NOMO-1 (cell line): ENCODE measurements at regions not wholly inside any gene's neighbourhood (a gene's known extent, or its start where the extent isn't known, plus 50 kb on each side); places are given as distances from the start of the nearest gene placed in this dataset.

Experiments used
- DNase-seq, 2 experiments: peaks; one replicate each; lab custom pipeline; 2025; ENCODE audit not compliant: unreplicated experiment in 2 of 2; lab: John Stamatoyannopoulos, UW

DNA sequence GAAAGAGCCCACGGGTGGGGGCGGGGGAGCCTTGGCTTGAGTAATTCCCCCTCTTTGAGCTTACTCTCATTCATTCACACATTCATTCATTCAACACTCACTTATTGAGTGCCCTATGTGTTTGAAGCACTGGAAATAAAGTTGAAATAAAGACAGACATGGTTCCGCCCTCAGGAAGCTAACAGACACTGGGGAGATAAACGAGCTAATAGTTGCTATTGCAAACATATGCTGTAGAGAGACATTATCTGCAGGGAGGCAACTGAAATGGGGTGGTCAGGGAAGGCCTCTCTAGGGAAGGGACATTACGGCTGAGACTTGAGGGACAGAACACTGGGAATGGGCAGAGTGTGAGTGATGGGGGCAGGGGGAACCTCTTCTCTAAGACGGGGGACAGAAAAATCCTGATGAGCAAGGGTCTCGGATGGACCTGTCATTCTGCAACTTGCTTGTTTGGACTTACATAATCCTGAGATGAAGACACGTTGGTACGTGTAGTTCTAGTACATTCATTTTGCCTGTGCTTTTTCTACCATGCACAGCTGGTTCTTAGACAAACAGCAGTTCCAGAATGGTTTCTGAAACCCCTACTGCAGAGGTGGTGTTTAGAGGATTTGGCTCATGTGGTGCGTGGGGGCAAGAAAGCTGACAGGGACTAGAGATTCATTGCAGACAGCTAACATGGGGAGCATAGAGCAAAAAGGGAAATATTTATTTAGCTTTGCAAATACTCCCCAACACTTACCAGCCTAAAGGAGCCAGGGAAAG lies 71.1 kb upstream of the BLCAP start:
- DNase-seq: no peak

DNA sequence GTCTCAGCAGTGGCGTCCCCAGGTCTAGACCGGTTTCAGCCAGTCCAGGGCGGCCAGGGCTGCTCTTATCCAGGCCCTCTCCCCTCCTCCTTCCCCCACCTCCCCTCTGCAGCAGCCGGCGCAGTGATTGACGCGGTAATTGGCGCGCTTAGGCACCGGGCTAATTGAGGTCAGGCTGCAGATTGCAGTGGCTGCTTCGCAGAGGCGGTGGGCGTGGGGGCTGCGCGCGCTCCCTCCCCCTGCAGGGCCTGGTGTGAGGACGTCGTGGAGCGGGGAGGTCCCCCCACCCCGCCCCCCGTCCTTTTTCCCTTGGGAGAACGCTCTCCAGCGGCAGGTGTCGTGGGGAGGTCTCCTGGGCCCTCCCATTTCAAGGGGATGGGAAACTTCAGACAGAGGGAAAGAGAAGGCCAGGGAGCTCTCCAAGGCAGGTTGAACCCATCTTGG lies 70.4 kb upstream of the BLCAP start:
- DNase-seq: no peak

DNA sequence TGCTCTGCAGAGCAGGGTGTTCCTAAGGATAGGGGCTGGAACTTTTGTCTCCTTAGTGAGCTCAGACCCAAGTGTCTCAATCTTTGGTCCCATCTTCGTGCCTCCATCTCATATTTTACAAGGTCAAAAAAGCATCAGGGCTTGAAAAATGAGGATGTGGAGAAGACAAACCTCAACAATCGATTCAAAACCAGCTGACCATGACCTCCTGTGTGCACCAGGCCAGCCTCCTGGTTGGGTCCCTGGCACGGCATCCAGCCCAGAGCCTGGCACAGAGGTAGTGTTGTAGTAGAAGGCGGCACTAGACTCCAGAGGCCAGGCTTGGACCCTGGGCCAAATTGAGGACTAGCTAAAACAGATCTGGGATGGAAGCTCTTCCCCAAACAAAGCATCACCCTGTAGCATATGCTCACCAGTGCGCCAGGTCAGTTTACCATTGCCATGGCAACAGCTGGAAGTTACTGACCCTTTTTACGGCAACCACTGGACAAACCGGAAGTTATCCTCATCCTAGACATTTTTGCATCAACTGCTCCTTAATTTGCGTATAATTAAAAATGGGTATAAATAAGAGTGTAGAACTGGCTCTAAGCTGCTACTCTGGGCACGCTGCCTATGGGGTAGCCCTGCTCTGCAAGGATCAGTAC lies 69.3 kb upstream of the BLCAP start:
- DNase-seq: no peak

DNA sequence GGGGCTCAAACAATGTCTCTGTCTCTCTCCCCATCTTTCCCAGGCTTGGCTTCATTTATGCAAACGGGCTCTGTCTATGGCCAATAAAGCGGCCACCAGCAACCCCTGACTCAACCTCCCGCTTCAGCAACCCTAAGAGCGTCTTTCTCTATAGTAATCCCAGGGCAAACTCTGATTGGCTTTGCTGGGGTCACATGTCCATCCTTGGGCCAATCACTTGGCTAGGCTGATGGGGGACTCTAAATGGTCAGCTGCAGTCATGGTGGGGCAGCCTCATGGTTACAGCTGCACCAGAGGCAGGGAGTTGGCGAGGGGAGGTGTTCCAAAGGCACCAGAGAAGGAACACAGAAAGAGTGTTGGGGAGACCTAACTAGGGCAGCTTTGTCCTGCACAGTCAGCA lies 68.5 kb upstream of the BLCAP start:
- DNase-seq: no peak

DNA sequence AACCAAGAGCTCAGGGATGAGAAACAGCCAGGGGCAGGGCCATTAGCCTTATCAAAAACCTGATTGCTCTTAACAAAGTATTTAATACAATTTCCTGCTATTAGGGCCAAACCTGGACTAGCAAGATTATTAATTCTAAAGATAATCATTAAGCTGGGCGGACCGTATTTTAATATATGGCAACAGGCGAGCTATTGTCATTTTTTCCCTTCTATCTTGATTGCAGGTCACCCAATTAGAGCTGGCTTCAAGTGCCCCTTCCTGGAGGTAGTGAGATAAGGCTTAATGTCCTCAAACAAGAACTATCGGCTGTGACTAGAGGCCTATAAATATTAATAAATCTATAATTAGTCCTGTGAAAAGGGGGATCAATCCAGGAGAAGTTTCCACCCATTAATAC lies 66.0 kb upstream of the BLCAP start:
- DNase-seq: no peak

DNA sequence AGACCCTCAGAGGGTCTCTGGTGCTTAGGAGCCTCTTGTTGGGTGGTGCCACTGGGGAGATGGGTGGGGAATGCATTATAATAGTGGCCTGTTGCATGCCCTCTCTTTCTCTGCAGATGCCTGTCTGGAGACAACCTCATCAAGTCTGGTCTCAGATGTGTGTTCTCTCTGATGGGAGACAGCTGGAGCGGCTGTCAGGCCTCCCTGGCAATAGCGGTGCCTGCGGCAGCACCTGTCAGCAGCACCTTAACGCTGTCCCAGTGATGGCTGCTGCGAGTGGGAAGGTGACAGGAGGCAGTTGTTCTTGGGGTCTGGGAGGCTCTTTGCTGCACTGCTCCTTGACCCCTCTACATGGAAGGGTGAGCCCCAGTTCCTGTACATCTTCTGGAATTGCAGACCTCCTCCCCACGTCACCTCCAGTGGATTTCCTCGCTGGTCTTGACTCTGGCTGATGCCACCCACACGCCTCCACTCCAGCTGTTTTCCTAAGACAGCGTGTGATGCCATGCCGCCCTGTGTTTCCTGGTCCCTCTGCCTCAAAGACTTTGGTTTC lies 63.3 kb upstream of the BLCAP start:
- no peak for DNase-seq

DNA sequence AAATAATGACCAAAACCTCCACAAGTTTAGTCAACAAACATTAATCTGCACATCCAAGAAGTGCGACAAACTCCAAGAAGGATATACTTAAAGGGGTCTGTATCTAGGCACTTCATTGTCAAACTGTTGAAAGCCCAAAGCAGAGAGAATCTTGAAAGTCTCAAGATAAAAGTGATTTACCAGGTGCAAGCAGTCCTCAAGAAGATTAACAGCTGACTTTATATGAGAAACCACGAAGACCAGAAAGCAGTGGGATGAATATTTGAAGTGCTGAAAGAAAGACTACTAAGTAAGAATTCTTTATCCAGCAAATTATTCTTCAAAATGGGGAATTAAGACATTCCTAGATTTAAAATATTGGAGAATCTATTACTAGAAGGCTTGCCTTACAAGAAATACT lies 58.4 kb upstream of the BLCAP start:
- DNase-seq: no peak

DNA sequence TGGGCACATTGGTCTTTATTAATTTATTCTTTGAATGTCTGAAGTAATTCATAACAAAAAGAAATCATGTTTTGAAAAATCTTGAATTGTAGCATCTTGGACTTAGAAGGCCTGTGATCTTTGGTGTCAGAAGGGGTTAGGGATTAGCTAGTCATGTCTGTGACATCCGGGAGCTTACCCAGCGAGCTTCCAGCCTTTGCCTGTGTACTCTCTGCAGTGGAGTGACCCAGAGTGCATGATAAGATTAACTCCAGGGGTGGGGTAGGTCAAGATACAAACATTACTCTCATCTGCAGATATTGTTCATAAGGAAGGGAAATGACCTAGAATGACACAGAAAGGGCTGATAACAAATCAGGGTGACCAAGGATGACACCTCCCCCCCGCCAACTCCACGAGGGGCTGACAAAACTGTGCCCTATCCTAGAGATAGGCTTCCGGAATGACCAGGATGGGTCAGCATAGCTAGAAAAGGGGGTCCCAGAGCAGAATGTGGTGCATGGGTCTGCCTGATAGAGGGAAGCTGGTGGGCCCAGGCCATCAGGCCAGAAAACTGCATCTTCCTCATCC lies 56.6 kb upstream of the BLCAP start:
- DNase-seq: no peak

DNA sequence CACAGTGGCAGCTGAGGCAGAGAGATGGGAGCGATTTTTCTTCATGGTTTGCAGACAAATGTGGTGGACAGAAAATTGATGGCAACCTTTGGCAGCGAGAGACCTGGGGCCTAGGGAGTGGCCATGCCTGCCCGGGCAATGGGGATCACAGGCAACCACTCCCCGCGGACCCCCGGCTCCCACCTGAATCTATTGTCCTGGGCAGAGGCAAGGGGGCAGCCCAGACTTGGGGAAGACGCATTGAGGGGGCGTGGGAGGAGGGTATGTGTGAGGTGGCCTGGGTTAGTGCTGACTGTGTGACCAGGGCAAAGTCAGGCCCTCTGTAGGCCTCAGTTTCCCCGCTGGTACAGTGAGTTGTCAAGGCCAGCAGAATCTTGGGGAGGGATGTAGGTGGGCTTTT lies 53.6 kb upstream of the BLCAP start:
- no peak for DNase-seq

DNA sequence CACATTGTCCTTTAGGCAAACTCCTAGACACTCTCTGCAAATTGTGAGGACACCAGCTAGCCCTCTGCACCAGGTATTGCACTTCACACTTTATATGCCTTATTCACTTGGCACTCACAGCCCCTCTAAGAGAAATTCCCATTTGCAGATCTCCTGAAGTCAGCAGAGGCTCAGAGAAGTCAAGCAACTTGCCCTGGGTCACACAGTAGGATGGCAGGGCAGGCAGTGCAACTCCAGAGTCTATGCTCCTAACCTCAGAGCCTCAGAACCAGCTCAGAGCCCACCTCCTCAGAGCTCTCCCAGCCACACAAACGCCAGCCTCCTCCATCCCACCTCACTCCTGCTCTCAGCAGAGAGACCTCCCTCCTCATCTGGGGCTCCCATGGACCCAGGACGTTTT lies 52.4 kb upstream of the BLCAP start:
- no peak for DNase-seq

DNA sequence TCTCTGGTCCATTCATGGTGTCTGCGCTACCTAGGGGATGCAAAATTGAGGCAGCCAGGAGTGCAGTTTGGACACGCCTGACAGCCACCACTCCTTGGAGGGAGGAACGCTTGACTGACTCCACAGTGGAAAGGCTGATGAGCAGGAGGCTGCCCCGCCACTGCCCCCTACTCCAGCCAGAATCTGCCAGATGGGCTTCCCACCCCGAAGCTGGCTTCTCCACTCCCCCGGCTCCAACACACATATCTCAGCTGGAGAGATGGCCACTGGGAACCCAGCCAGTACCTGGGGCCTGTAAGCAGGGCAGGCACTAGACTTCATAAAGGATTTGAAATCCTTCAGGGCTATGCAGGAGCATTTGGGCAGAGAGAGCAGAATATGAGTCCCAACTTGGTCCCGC lies 51.4 kb upstream of the BLCAP start:
- no peak for DNase-seq

DNA sequence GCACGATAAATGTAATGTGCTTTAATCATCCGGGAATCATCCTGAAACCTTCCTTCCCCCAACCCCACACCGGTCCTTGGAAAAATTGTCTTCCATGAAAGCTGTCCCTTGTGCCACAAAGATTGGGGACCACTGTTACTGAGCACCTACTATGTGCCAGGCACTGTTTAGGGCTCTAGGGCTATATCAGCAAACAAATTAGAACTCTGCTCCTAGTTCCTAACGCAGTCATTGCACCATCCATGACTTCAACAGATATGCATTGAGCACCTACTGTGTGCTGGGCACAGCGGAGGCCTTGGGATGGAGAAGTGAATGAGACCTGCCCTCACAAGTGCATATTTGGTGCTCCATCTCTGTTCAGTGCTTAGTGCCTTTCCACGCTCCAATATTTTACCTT lies 50.3 kb upstream of the BLCAP start:
- no peak for DNase-seq
